ENCODE measurements at regions not wholly inside any gene's neighbourhood (a gene's known extent, or its start where the extent isn't known, plus 50 kb on each side); places are given as distances from the start of the nearest gene placed in this dataset.
A peak's percentile ranks its signal among the peaks of the same experiment; 100 is the strongest.

GRCh38 chr1:20413776-20414140 is 72.3 kb downstream of the CAMK2N1 start:
- no peak overlapping the region for H3K4ac ChIP-seq (ENCODE audit: low read depth, low read length)
- H3K27me3 ChIP-seq (ENCODE audit: insufficient read depth, low read length): peaks cover 2% of the 10 kb centered on the region
- no peaks in the 10 kb centered on the region for H3K36me3 ChIP-seq (ENCODE audit: control insufficient read depth in 1 of 2, insufficient read depth in 2 of 2, low read length in 2 of 2)
- H2AFZ ChIP-seq (ENCODE audit: insufficient read depth, low read length, poor library complexity): no peak overlapping the region
- H3K4me2 ChIP-seq (ENCODE audit: low read length): no peak overlapping the region
- DNase-seq: no peak
- no peak overlapping the region for H3K18ac ChIP-seq (ENCODE audit: low read length)
- H2BK12ac ChIP-seq (ENCODE audit: low read length): no peak overlapping the region
- H2BK5ac ChIP-seq (ENCODE audit: low read depth, low read length, poor library complexity): no peak overlapping the region
- no peak overlapping the region for H3K4me3 ChIP-seq (ENCODE audit: low read depth, low read length)
- H3K14ac ChIP-seq (ENCODE audit: low read length): no peak overlapping the region
- H4K91ac ChIP-seq (ENCODE audit: low read depth, low read length): no peak overlapping the region
- H2BK120ac ChIP-seq (ENCODE audit: insufficient read depth, low read length, poor library complexity): no peak overlapping the region
- no peak overlapping the region for H3K27ac ChIP-seq (ENCODE audit: low read depth, low read length)
- no peak overlapping the region for H3K23ac ChIP-seq (ENCODE audit: low read length)
- H2AK5ac ChIP-seq (ENCODE audit: low read length): no peak overlapping the region
- no peak overlapping the region for H3K9ac ChIP-seq (ENCODE audit: low read length)
- H3K79me2 ChIP-seq (ENCODE audit: control insufficient read depth, insufficient read depth, low read length, poor library complexity): no peaks in the 10 kb centered on the region
- no peak overlapping the region for H4K12ac ChIP-seq (ENCODE audit: low read depth, low read length)
- H3K4me1 ChIP-seq (ENCODE audit: control insufficient read depth in 1 of 2, insufficient read depth in 2 of 2, low read length in 2 of 2): no peaks in the 10 kb centered on the region
- H3K79me1 ChIP-seq (ENCODE audit: low read length): no peaks in the 10 kb centered on the region
- no CpG with 5 or more reads among the region's 3 CpGs for WGBS (ENCODE audit: extremely low coverage, insufficient coverage, insufficient read length)
- no peak overlapping the region for H4K8ac ChIP-seq (ENCODE audit: low read depth, low read length)
- H3K9me3 ChIP-seq (ENCODE audit: insufficient read depth, low read depth, low read length): peaks cover 1% of the 10 kb centered on the region

- Histone ChIP-seq H4K8ac (ENCODE audit: low read depth, low read length) (no peak overlapping the region), H3K4me3 (ENCODE audit: low read depth, low read length) (no peak overlapping the region), H3K27ac (ENCODE audit: low read depth, low read length) (no peak overlapping the region), H2BK5ac (ENCODE audit: low read depth, low read length, poor library complexity) (no peak overlapping the region), H3K23ac (ENCODE audit: low read length) (no peak overlapping the region), H2BK120ac (ENCODE audit: insufficient read depth, low read length, poor library complexity) (no peak overlapping the region), H3K9me3 (ENCODE audit: insufficient read depth, low read depth, low read length) (peaks cover 1% of the 10 kb centered on the region), H3K4me1 (ENCODE audit: control insufficient read depth in 1 of 2, insufficient read depth in 2 of 2, low read length in 2 of 2) (no peaks in the 10 kb centered on the region), H4K91ac (ENCODE audit: low read depth, low read length) (no peak overlapping the region), H3K18ac (ENCODE audit: low read length) (no peak overlapping the region), H2AFZ (ENCODE audit: insufficient read depth, low read length, poor library complexity) (no peak overlapping the region), H4K12ac (ENCODE audit: low read depth, low read length) (no peak overlapping the region), H3K36me3 (ENCODE audit: control insufficient read depth in 1 of 2, insufficient read depth in 2 of 2, low read length in 2 of 2) (no peaks in the 10 kb centered on the region), H2AK5ac (ENCODE audit: low read length) (no peak overlapping the region), H3K4me2 (ENCODE audit: low read length) (no peak overlapping the region), H3K14ac (ENCODE audit: low read length) (no peak overlapping the region), H3K79me2 (ENCODE audit: control insufficient read depth, insufficient read depth, low read length, poor library complexity) (no peaks in the 10 kb centered on the region), H3K79me1 (ENCODE audit: low read length) (no peaks in the 10 kb centered on the region), H3K27me3 (ENCODE audit: insufficient read depth, low read length) (peaks cover 2% of the 10 kb centered on the region), H3K4ac (ENCODE audit: low read depth, low read length) (no peak overlapping the region), H2BK12ac (ENCODE audit: low read length) (no peak overlapping the region), H3K9ac (ENCODE audit: low read length) (no peak overlapping the region)
- DNase-seq: no peak
- WGBS (ENCODE audit: extremely low coverage, insufficient coverage, insufficient read length): no CpG with 5 or more reads among the region's 11 CpGs
Observed at GRCh38 chr1:20413136-20413775, 72.8 kb downstream of the CAMK2N1 start.

- Histone ChIP-seq H4K8ac (ENCODE audit: low read depth, low read length) (no peak overlapping the region), H3K4me2 (ENCODE audit: low read length) (no peak overlapping the region), H2AK5ac (ENCODE audit: low read length) (no peak overlapping the region), H2BK5ac (ENCODE audit: low read depth, low read length, poor library complexity) (no peak overlapping the region), H3K79me1 (ENCODE audit: low read length) (no peaks in the 10 kb centered on the region), H3K36me3 (ENCODE audit: control insufficient read depth in 1 of 2, insufficient read depth in 2 of 2, low read length in 2 of 2) (no peaks in the 10 kb centered on the region), H3K27ac (ENCODE audit: low read depth, low read length) (no peak overlapping the region), H3K4ac (ENCODE audit: low read depth, low read length) (no peak overlapping the region), H3K18ac (ENCODE audit: low read length) (no peak overlapping the region), H3K14ac (ENCODE audit: low read length) (no peak overlapping the region), H2BK120ac (ENCODE audit: insufficient read depth, low read length, poor library complexity) (no peak overlapping the region), H4K12ac (ENCODE audit: low read depth, low read length) (no peak overlapping the region), H3K23ac (ENCODE audit: low read length) (no peak overlapping the region), H3K9ac (ENCODE audit: low read length) (no peak overlapping the region), H2AFZ (ENCODE audit: insufficient read depth, low read length, poor library complexity) (no peak overlapping the region), H3K27me3 (ENCODE audit: insufficient read depth, low read length) (peaks cover 2% of the 10 kb centered on the region), H3K79me2 (ENCODE audit: control insufficient read depth, insufficient read depth, low read length, poor library complexity) (no peaks in the 10 kb centered on the region), H2BK12ac (ENCODE audit: low read length) (no peak overlapping the region), H3K9me3 (ENCODE audit: insufficient read depth, low read depth, low read length) (peaks cover 1% of the 10 kb centered on the region), H3K4me1 (ENCODE audit: control insufficient read depth in 1 of 2, insufficient read depth in 2 of 2, low read length in 2 of 2) (no peaks in the 10 kb centered on the region), H4K91ac (ENCODE audit: low read depth, low read length) (no peak overlapping the region), H3K4me3 (ENCODE audit: low read depth, low read length) (no peak overlapping the region)
- WGBS (ENCODE audit: extremely low coverage, insufficient coverage, insufficient read length): no CpG with 5 or more reads among the region's 10 CpGs
- DNase-seq: peak in 1 of 2 donors; percentile 6
Observed at GRCh38 chr1:20411196-20411980, 74.6 kb downstream of the CAMK2N1 start.

- H3K9me3 ChIP-seq (ENCODE audit: insufficient read depth, low read depth, low read length): peaks cover 4% of the 10 kb centered on the region
- H2AK5ac ChIP-seq (ENCODE audit: low read length): no peak overlapping the region
- H3K14ac ChIP-seq (ENCODE audit: low read length): no peak overlapping the region
- no peaks in the 10 kb centered on the region for H3K79me2 ChIP-seq (ENCODE audit: control insufficient read depth, insufficient read depth, low read length, poor library complexity)
- H2BK12ac ChIP-seq (ENCODE audit: low read length): no peak overlapping the region
- no peak overlapping the region for H3K23ac ChIP-seq (ENCODE audit: low read length)
- WGBS (ENCODE audit: extremely low coverage, insufficient coverage, insufficient read length): no CpG with 5 or more reads among the region's 1 CpG
- H3K4ac ChIP-seq (ENCODE audit: low read depth, low read length): no peak overlapping the region
- no peaks in the 10 kb centered on the region for H3K36me3 ChIP-seq (ENCODE audit: control insufficient read depth in 1 of 2, insufficient read depth in 2 of 2, low read length in 2 of 2)
- no peak overlapping the region for H3K4me3 ChIP-seq (ENCODE audit: low read depth, low read length)
- no peak overlapping the region for H3K4me2 ChIP-seq (ENCODE audit: low read length)
- H3K4me1 ChIP-seq (ENCODE audit: control insufficient read depth in 1 of 2, insufficient read depth in 2 of 2, low read length in 2 of 2): no peaks in the 10 kb centered on the region
- no peak overlapping the region for H3K18ac ChIP-seq (ENCODE audit: low read length)
- no peak overlapping the region for H3K9ac ChIP-seq (ENCODE audit: low read length)
- H3K27ac ChIP-seq (ENCODE audit: low read depth, low read length): no peak overlapping the region
- no peak overlapping the region for H2AFZ ChIP-seq (ENCODE audit: insufficient read depth, low read length, poor library complexity)
- no peaks in the 10 kb centered on the region for H3K79me1 ChIP-seq (ENCODE audit: low read length)
- H2BK120ac ChIP-seq (ENCODE audit: insufficient read depth, low read length, poor library complexity): no peak overlapping the region
- no peak overlapping the region for H4K91ac ChIP-seq (ENCODE audit: low read depth, low read length)
- no peak for DNase-seq
- H3K27me3 ChIP-seq (ENCODE audit: insufficient read depth, low read length): peaks cover 8% of the 10 kb centered on the region
- H4K8ac ChIP-seq (ENCODE audit: low read depth, low read length): no peak overlapping the region
- no peak overlapping the region for H4K12ac ChIP-seq (ENCODE audit: low read depth, low read length)
- H2BK5ac ChIP-seq (ENCODE audit: low read depth, low read length, poor library complexity): no peak overlapping the region
Observed at GRCh38 chr1:20410503-20410902, 75.5 kb downstream of the CAMK2N1 start.

All from trophoblast cell (in vitro differentiated cells and primary cell).